ENCODE measurements at regions not wholly inside any gene's neighbourhood (a gene's known extent, or its start where the extent isn't known, plus 50 kb on each side); places are given as distances from the start of the nearest gene placed in this dataset.

GRCh38 chr10:129110780-129111179 lies 356.3 kb upstream of the MGMT start:
- Histone ChIP-seq H3K9ac (no peak overlapping the region), H3K4me2 (no peak overlapping the region), H3F3A (replicated peaks; ENCODE audit: insufficient read depth) (no peaks in the 10 kb centered on the region), H3K36me3 (replicated peaks in 1 of 2; ENCODE audit: control insufficient read depth in 1 of 2, insufficient read depth in 2 of 2, low read length in 1 of 2) (no peaks in the 10 kb centered on the region), H3K4me1 (ENCODE audit: control insufficient read depth in 1 of 2, insufficient read depth in 2 of 2, low read depth in 1 of 2, low read length in 1 of 2) (no peaks in the 10 kb centered on the region; a peak in 1 of 4 replicates), H3K79me2 (ENCODE audit: insufficient read depth) (no peaks in the 10 kb centered on the region), H4K20me1 (ENCODE audit: insufficient read depth) (no peaks in the 10 kb centered on the region), H2AFZ (ENCODE audit: low read depth) (no peak overlapping the region), H3K4me3 (ENCODE audit: low read depth in 2 of 2, low read length in 1 of 2) (no peak overlapping the region), H3K27me3 (ENCODE audit: insufficient read depth) (no peaks in the 10 kb centered on the region), H3K9me3 (no peaks in the 10 kb centered on the region), H3K27ac (ENCODE audit: low read depth in 2 of 2, low read length in 1 of 2) (no peak overlapping the region), H3K9me2 (no peaks in the 10 kb centered on the region)
- no peak for DNase-seq
- WGBS (ENCODE audit: low lambda C conversion rate): 37% methylated on average over 10 of the region's 10 CpGs
- ChIA-PET POLR2A (no interaction called here), CTCF (no interaction called here)
- no peak for TF ChIP-seq USF2 (IDR thresholded peaks at IDR 0.05; ENCODE audit: borderline replicate concordance, low read depth, low read length)
- no peak for TF ChIP-seq ZBTB33 (IDR thresholded peaks at IDR 0.05; ENCODE audit: borderline replicate concordance, low read depth)
- no peak for TF ChIP-seq NRF1 (IDR thresholded peaks at IDR 0.05; ENCODE audit: low read depth, low read length)
- TF ChIP-seq TAF1 (IDR thresholded peaks at IDR 0.05; ENCODE audit: borderline replicate concordance, low read depth, low read length): no peak
- TF ChIP-seq RFX5 (IDR thresholded peaks at IDR 0.05; ENCODE audit: low read length): no peak
- no peak for TF ChIP-seq MAX (IDR thresholded peaks at IDR 0.05; ENCODE audit: low read depth)

- H3K4me2 ChIP-seq: no peak overlapping the region
- no peaks in the 10 kb centered on the region for H4K20me1 ChIP-seq (ENCODE audit: insufficient read depth)
- H3K4me3 ChIP-seq (ENCODE audit: low read depth in 2 of 2, low read length in 1 of 2): no peak overlapping the region
- no peak overlapping the region for H2AFZ ChIP-seq (ENCODE audit: low read depth)
- WGBS (ENCODE audit: low lambda C conversion rate): 18% methylated on average over 6 of the region's 6 CpGs
- H3K4me1 ChIP-seq (ENCODE audit: control insufficient read depth in 1 of 2, insufficient read depth in 2 of 2, low read depth in 1 of 2, low read length in 1 of 2): no peaks in the 10 kb centered on the region; a peak in 1 of 4 replicates
- ChIA-PET POLR2A (no interaction called here), CTCF (no interaction called here)
- no peaks in the 10 kb centered on the region for H3K36me3 ChIP-seq (replicated peaks in 1 of 2; ENCODE audit: control insufficient read depth in 1 of 2, insufficient read depth in 2 of 2, low read length in 1 of 2)
- H3K9me2 ChIP-seq: no peaks in the 10 kb centered on the region
- no peaks in the 10 kb centered on the region for H3K79me2 ChIP-seq (ENCODE audit: insufficient read depth)
- H3K27me3 ChIP-seq (ENCODE audit: insufficient read depth): no peaks in the 10 kb centered on the region
- no peak for DNase-seq
- H3F3A ChIP-seq (replicated peaks; ENCODE audit: insufficient read depth): no peaks in the 10 kb centered on the region
- no peak overlapping the region for H3K9ac ChIP-seq
- H3K27ac ChIP-seq (ENCODE audit: low read depth in 2 of 2, low read length in 1 of 2): no peak overlapping the region
- no peaks in the 10 kb centered on the region for H3K9me3 ChIP-seq
- TF ChIP-seq USF2 (IDR thresholded peaks at IDR 0.05; ENCODE audit: borderline replicate concordance, low read depth, low read length) (no peak), MXI1 (IDR thresholded peaks at IDR 0.05; ENCODE audit: low read depth, low read length) (no peak), YY1 (IDR thresholded peaks at IDR 0.05; ENCODE audit: low read depth) (no peak), MAX (IDR thresholded peaks at IDR 0.05; ENCODE audit: low read depth) (no peak), ZBTB33 (IDR thresholded peaks at IDR 0.05; ENCODE audit: borderline replicate concordance, low read depth) (no peak), RCOR1 (IDR thresholded peaks at IDR 0.05; ENCODE audit: low read length) (no peak), USF1 (IDR thresholded peaks at IDR 0.05; ENCODE audit: borderline replicate concordance, low read depth) (no peak), JUND (IDR thresholded peaks at IDR 0.05) (no peak), RXRA (IDR thresholded peaks at IDR 0.05; ENCODE audit: borderline replicate concordance, low read depth) (no peak), EZH2phosphoT487 (IDR thresholded peaks at IDR 0.05; ENCODE audit: borderline replicate concordance, low read depth) (no peak), NFIC (IDR thresholded peaks at IDR 0.05; ENCODE audit: borderline replicate concordance) (no peak), FOSL2 (IDR thresholded peaks at IDR 0.05; ENCODE audit: borderline replicate concordance, low read depth) (no peak), EP300 (IDR thresholded peaks at IDR 0.05; ENCODE audit: borderline replicate concordance in 1 of 2, low read depth in 1 of 2, low read length in 1 of 2) (no peak), CHD2 (IDR thresholded peaks at IDR 0.05; ENCODE audit: low read length, partially characterized antibody) (no peak), ELF1 (IDR thresholded peaks at IDR 0.05) (no peak), FOXJ3 (CRISPR knock-in tag; IDR thresholded peaks at IDR 0.05) (no peak), SMC3 (IDR thresholded peaks at IDR 0.05; ENCODE audit: low read depth, low read length) (no peak)
Observed at GRCh38 chr10:129111922-129112321, 355.1 kb upstream of the MGMT start.
